Activated CD8-positive, alpha-beta T cell treated with anti-CD3 and anti-CD28 coated beads, Interleukin-2, amount 10 ng/mL, durations not matched to agents 7 days and 5 days (primary cell): ENCODE measurements at regions not wholly inside any gene's neighbourhood (a gene's known extent, or its start where the extent isn't known, plus 50 kb on each side); places are given as distances from the start of the nearest gene placed in this dataset.
A peak's percentile ranks its signal among the peaks of the same experiment; 100 is the strongest.
"Not testable (repeated sequence)": the region's sequence is repeated elsewhere in the genome, so short reads cannot be mapped to it uniquely, and the experiment has no call there.

Source experiments
- ATAC-seq: fragments of 150-1000 bp; cut with Tn5 transposase; one replicate; pipeline ENCODE4 v1.10.0; 2021; ENCODE audit warnings: moderate library complexity
- CTCF ChIA-PET: fragments of 350-600 bp; sonication (Branson Sonifier 250); formaldehyde crosslinking; loops from one replicate; lab custom pipeline; 2021; ENCODE audit warnings: antibody characterized with exemption; lab: Charles Lee
- POLR2A ChIA-PET: fragments of 350-600 bp; sonication (Branson Sonifier 250); formaldehyde crosslinking; loops from one replicate; lab custom pipeline; 2021; ENCODE audit warnings: antibody characterized with exemption; lab: Charles Lee
- DNase-seq: peaks from one replicate; pipeline ENCODE4 v3.0.0-alpha.2; 2020
- H3K27ac Mint-ChIP-seq: one replicate; pipeline ENCODE4 v1.8.0; 2021; ENCODE audit warnings: mild to moderate bottlenecking, mixed read lengths
- H3K27me3 Mint-ChIP-seq: one replicate; pipeline ENCODE4 v1.8.0; 2021; ENCODE audit warnings: low read depth, mixed read lengths
- H3K36me3 Mint-ChIP-seq: one replicate; pipeline ENCODE4 v1.8.0; 2021; ENCODE audit warnings: low read depth, mixed read lengths
- H3K4me1 Mint-ChIP-seq: one replicate; pipeline ENCODE4 v1.8.0; 2021; ENCODE audit warnings: low read depth, mixed read lengths
- H3K4me3 Mint-ChIP-seq: one replicate; pipeline ENCODE4 v1.8.0; 2021; ENCODE audit warnings: mild to moderate bottlenecking, mixed read lengths
- H3K9me3 Mint-ChIP-seq: one replicate; pipeline ENCODE4 v1.8.0; 2022; ENCODE audit warnings: mixed read lengths; ENCODE audit not compliant: insufficient read depth

DNA sequence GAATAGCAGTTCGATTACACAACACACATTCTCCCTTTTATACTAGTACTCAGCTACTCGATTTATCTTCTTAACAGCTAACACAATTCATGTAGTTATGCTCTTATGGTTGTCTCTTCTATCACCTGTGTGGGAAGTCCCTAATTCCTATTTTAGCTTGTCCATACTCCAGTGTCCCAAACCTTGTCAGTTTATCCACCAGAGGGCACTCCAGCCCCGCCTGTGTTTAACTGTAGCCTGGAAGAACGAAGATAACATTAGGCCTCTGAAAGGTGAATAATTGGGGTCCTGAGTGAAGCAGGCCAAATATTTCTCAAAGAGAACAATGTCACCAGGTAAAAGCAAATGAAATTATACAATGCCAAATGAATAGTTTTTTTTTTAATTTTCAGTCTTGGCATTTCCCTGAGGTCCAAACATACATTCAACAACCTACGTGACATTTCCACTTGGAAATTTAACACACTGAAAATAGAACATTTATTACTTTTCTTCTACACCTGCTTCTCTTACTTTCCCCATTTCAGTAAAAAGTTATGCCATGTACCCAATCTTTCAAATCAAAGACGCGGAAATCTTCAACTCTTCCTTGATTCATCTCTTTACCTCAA lies 560.7 kb downstream of the HTR1A start:
- H3K27me3 Mint-ChIP-seq: no peaks in the 10 kb centered on the region
- POLR2A ChIA-PET: no interaction called here
- ATAC-seq (no peak), DNase-seq (peak; percentile 37)
- H3K4me3 Mint-ChIP-seq: no peak overlapping the region
- H3K9me3 Mint-ChIP-seq: no peaks in the 10 kb centered on the region
- H3K36me3 Mint-ChIP-seq: no peaks in the 10 kb centered on the region
- H3K4me1 Mint-ChIP-seq: no peaks in the 10 kb centered on the region
- no peak overlapping the region for H3K27ac Mint-ChIP-seq
- CTCF ChIA-PET: no interaction called here

DNA sequence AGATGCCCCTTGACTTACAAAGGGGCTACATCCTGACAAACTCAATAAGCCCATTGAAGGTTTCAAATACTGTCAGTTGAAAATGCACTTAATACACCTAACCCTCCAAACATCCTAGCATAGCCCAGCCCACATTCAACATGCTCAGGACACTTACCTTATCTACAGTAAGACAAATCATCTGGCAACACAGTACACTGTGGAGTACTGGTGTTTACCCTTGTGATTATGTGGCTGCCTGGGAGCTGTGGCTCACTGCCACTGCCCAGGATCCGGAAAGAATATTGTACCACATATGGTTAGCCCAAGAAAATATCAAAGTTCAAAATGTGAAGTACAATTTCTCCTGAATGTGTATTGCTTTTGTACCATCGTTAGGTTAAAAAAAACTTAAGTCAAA lies 562.2 kb downstream of the HTR1A start:
- H3K9me3 Mint-ChIP-seq: no peaks in the 10 kb centered on the region
- CTCF ChIA-PET: interaction anchor here (1.1 kb wide), 1 partner anchor 563 kb away, joined by 3 read pairs; no protein-coding TSS in a partner anchor

DNA sequence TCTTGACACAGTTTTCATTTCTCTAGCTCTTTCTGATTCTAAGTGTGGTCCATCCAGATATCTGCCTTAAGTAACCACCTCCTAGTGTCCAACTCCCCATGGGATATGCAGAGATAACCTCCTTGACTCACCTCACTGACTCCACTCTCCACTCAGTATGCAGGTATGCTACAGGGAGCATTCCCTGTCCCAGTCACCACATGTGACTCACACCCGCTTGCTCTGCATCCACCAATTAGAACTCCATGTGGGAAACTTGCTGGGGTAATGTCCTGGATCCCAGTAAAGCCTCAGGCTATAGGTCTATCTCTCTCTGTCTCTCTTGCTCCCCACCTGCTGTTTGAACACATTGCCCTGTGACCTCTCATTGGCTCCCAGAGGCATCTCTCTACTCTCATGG lies 563.9 kb downstream of the HTR1A start:
- DNase-seq (no peak), ATAC-seq (no peak)
- H3K36me3 Mint-ChIP-seq: no peaks in the 10 kb centered on the region
- H3K27ac Mint-ChIP-seq: no peak overlapping the region
- H3K27me3 Mint-ChIP-seq: no peaks in the 10 kb centered on the region
- no peak overlapping the region for H3K4me3 Mint-ChIP-seq
- no peaks in the 10 kb centered on the region for H3K9me3 Mint-ChIP-seq
- CTCF ChIA-PET: no interaction called here
- POLR2A ChIA-PET: no interaction called here
- H3K4me1 Mint-ChIP-seq: no peaks in the 10 kb centered on the region

More for the DNA sequence above, 562.2 kb downstream of the HTR1A start:
- no peaks in the 10 kb centered on the region for H3K4me1 Mint-ChIP-seq
- no peak for ATAC-seq
- POLR2A ChIA-PET: no interaction called here
- H3K27ac Mint-ChIP-seq: no peak overlapping the region
- no peak overlapping the region for H3K4me3 Mint-ChIP-seq
- no peaks in the 10 kb centered on the region for H3K27me3 Mint-ChIP-seq
- H3K36me3 Mint-ChIP-seq: no peaks in the 10 kb centered on the region
- no peak for DNase-seq

DNA sequence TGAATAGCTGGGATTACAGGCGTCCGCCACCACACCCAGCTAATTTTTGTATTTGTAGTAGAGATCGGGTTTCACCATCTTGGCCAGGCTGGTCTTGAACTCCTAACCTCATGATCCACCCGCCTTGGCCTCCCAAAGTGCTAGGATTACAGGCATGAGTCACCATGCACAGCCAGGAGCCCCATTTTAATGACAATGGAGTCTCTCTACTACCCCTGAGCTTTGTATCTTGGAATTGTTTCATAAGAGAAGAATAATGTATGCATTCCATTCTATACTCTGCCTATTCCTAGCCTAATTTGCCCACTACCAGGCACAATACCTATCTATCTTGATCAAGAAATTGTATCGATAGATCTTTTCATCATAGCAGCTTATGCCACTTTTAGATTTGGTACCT lies 574.1 kb downstream of the HTR1A start:
- H3K36me3 Mint-ChIP-seq, H3K27ac Mint-ChIP-seq, DNase-seq, POLR2A ChIA-PET, CTCF ChIA-PET, H3K4me1 Mint-ChIP-seq, H3K27me3 Mint-ChIP-seq, ATAC-seq, H3K4me3 Mint-ChIP-seq: not testable (repeated sequence)
- H3K9me3 Mint-ChIP-seq: peaks cover 11% of the 10 kb centered on the region

DNA sequence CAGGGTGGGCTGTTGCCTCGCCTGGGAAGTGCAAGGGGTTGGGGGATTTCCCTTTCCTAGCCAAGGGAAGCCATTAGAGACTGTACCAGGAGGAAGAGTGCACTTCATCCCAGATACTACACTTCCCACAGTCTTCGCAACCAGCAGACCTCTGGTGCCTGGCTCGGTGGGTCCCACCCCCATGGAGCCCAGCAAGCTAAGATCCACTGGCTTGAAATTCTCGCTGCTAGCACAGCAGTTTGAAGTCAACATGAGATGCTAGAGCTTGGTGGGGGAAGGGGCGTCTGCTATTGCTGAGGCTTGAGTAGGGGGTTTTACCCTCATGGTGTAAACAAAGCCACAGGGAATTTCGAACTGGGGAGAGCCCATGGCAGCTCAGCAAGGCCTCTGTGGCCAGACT lies 586.4 kb downstream of the HTR1A start:
- POLR2A ChIA-PET: no interaction called here
- CTCF ChIA-PET: no interaction called here
- H3K27ac Mint-ChIP-seq: no peak overlapping the region
- no peaks in the 10 kb centered on the region for H3K36me3 Mint-ChIP-seq
- no peaks in the 10 kb centered on the region for H3K27me3 Mint-ChIP-seq
- DNase-seq (no peak), ATAC-seq (no peak)
- no peaks in the 10 kb centered on the region for H3K9me3 Mint-ChIP-seq
- no peaks in the 10 kb centered on the region for H3K4me1 Mint-ChIP-seq
- H3K4me3 Mint-ChIP-seq: no peak overlapping the region

DNA sequence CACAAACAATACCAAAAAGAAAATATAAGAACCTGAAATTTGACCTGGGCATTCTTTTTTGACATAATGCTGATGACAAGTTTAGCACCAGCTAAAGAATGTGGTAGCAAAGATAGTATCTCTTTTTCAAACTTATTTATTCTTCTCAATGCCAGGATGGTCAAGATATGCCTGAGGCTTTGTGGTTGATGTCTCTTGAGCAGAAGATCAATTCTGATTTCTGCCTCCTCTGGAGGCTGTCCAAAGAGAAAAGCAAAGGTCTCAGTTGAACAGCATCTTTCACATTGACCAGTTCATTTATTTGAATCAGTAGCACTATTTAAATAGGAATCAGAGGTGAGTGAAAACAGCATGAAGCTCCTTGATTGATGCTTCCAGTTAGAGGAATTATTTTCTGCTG lies 588.2 kb downstream of the HTR1A start:
- Mint-ChIP-seq H3K9me3 (no peaks in the 10 kb centered on the region), H3K4me1 (no peaks in the 10 kb centered on the region), H3K36me3 (no peaks in the 10 kb centered on the region), H3K27ac (no peak overlapping the region), H3K27me3 (no peaks in the 10 kb centered on the region), H3K4me3 (no peak overlapping the region)
- ATAC-seq: no peak
- DNase-seq: no peak
- CTCF ChIA-PET: no interaction called here
- POLR2A ChIA-PET: no interaction called here

DNA sequence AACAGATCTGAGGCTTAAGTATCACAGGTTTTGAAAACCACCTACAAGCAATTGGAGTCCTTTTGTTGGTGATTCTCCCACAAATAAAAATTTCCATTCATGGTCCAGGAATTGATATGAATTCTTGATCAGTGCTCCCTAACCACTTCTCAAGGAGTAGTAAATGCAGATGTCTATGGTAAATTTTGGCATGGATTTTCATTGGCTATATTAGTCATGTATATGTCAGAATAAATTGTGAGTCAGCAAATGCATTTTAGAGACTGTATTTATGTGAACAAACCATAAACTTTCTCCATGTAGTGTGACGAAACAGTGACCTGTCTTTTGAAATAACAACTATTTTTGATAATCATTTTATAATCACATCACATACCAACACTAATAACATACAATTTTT lies 611.1 kb downstream of the HTR1A start:
- ChIA-PET CTCF (no interaction called here), POLR2A (no interaction called here)
- no peak for ATAC-seq
- no peak overlapping the region for H3K4me3 Mint-ChIP-seq
- no peaks in the 10 kb centered on the region for H3K27me3 Mint-ChIP-seq
- H3K4me1 Mint-ChIP-seq: no peaks in the 10 kb centered on the region
- no peaks in the 10 kb centered on the region for H3K36me3 Mint-ChIP-seq
- DNase-seq: no peak
- peaks cover 6% of the 10 kb centered on the region for H3K9me3 Mint-ChIP-seq
- H3K27ac Mint-ChIP-seq: no peak overlapping the region

DNA sequence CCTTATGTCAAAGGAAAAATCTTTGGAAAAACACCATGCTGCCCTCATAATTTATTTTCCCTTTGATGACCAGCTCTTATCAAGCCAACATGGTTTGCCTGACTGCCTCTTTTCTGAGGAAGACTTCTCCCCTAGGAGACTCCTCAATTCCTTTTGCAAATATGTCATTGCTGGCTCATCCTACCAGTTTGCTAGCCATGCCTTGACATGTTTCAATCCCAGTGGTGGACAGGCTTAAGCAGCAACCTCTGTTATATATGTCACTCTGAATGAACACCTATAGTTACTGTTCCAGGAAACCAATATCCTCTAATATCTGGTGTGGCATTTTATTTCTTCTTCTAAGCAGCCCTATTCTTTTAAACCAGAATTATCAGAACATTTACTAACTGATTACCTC lies 615.8 kb downstream of the HTR1A start:
- Mint-ChIP-seq H3K9me3 (peaks cover 4% of the 10 kb centered on the region), H3K4me3 (no peak overlapping the region), H3K4me1 (no peaks in the 10 kb centered on the region), H3K27ac (no peak overlapping the region), H3K27me3 (no peaks in the 10 kb centered on the region), H3K36me3 (no peaks in the 10 kb centered on the region)
- no peak for ATAC-seq
- no peak for DNase-seq
- POLR2A ChIA-PET: no interaction called here
- CTCF ChIA-PET: interaction anchor here (1.1 kb wide), 1 partner anchor 20 kb away, joined by 3 read pairs; no protein-coding TSS in a partner anchor

DNA sequence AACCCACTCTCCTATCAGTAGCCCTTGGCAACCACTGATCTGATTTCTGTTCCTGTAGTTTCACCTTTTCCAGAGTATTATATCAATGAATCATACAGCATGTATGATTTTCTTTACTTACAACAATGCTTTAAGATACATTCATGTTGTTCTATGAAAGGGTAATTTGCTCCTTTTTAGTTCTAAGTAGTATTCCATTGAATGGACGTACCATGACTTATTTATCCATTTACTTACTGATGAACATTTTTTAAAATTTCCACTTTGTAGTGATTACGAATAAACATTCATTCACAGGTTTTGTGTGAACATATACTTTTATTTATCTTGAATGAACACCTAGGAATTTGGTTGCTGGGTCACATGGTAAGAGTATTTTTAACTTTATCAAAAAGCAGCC lies 620.8 kb downstream of the HTR1A start:
- Mint-ChIP-seq H3K27me3 (no peaks in the 10 kb centered on the region), H3K9me3 (peaks cover under 1% of the 10 kb centered on the region), H3K4me3 (no peak overlapping the region), H3K4me1 (no peaks in the 10 kb centered on the region), H3K36me3 (no peaks in the 10 kb centered on the region), H3K27ac (no peak overlapping the region)
- ChIA-PET CTCF (no interaction called here), POLR2A (no interaction called here)
- no peak for DNase-seq
- ATAC-seq: no peak

DNA sequence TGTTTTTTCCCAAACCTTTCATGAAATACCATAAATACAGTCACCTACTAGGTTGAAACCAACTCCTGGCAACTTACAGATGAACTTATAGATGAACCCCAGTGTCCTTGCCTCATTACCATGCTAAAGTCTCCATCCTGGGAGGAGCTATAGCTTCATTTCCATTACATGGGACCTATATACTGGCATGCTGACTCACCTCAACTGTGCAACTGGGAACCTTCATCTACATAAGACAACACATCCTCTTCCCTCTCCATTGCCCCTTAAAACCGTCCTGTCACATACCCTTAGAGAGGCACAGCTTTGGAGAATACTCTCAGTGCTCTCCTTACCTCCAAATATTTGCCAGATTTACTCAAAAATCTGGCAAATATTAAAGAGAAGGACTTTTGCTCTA lies 638.3 kb downstream of the HTR1A start:
- ATAC-seq (no peak), DNase-seq (no peak)
- no peak overlapping the region for H3K4me3 Mint-ChIP-seq
- no peak overlapping the region for H3K27ac Mint-ChIP-seq
- ChIA-PET CTCF (no interaction called here), POLR2A (interaction anchor here (0.6 kb wide), 1 partner anchor 18 kb away, joined by 4 read pairs; no protein-coding TSS in a partner anchor)
- no peaks in the 10 kb centered on the region for H3K4me1 Mint-ChIP-seq
- no peaks in the 10 kb centered on the region for H3K36me3 Mint-ChIP-seq
- H3K27me3 Mint-ChIP-seq: no peaks in the 10 kb centered on the region
- no peaks in the 10 kb centered on the region for H3K9me3 Mint-ChIP-seq

DNA sequence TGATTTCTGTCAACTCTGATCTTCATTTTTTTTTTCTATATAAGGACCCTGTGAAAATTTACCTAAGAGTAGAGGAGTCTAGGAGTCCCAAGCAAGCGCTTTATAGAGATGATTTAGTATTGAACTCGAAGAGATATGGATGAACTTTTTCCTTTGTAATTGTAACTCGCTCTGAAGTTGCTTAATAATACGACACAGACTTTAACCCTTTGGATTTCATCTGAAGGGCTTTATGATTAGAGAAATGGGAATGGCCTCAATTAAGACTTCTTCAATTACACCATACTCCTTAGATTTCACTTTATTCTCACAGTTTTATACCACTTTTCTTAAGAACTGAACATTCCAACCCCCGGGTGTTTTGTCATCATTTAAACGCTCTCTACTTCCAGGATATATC lies 647.7 kb downstream of the HTR1A start:
- DNase-seq: no peak
- no peak overlapping the region for H3K4me3 Mint-ChIP-seq
- POLR2A ChIA-PET: no interaction called here
- H3K36me3 Mint-ChIP-seq: no peaks in the 10 kb centered on the region
- CTCF ChIA-PET: no interaction called here
- H3K27ac Mint-ChIP-seq: no peak overlapping the region
- H3K27me3 Mint-ChIP-seq: no peaks in the 10 kb centered on the region
- ATAC-seq: no peak
- no peaks in the 10 kb centered on the region for H3K9me3 Mint-ChIP-seq
- H3K4me1 Mint-ChIP-seq: no peaks in the 10 kb centered on the region

DNA sequence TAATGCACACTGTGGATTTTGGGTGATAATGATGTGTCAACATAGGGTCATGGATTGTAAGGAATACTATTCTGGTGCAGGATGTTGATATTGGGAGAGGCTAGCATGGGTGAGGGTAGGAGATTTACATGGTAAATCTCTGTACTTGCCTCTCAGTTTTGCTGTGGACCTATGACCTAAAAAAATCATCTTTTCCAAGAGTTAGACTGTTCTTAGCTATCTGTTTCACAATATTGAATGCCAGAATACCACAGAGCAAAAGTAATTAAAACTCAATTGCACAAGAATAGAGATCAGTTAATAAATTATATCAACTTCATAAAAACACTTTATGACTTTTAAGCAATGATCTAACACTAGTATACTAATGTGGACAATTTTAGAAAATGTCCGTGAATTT lies 651.6 kb downstream of the HTR1A start:
- DNase-seq: no peak
- Mint-ChIP-seq H3K4me3 (no peak overlapping the region), H3K27ac (no peak overlapping the region), H3K4me1 (no peaks in the 10 kb centered on the region), H3K27me3 (no peaks in the 10 kb centered on the region), H3K9me3 (peaks cover 8% of the 10 kb centered on the region), H3K36me3 (no peaks in the 10 kb centered on the region)
- ATAC-seq: no peak
- ChIA-PET CTCF (no interaction called here), POLR2A (no interaction called here)

DNA sequence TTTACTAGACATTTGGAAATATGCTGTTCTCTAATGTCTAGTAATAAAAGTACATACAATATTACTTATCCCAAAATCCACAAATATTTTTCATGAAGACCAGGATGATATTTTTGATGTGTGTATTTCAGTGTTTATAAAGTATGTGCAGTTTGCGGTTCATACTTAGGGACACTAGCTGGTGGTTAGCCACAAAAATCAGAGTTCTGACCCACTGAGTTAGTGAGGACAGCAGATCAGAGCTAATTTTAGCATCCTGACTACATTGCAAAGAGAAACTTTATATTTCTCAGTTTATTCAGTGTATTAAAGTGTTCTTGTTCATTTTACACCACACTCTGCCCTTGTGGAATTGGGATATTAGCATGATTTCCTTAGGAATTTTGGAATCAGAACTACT lies 655.3 kb downstream of the HTR1A start:
- ATAC-seq (no peak), DNase-seq (no peak)
- no peaks in the 10 kb centered on the region for H3K36me3 Mint-ChIP-seq
- no peak overlapping the region for H3K4me3 Mint-ChIP-seq
- CTCF ChIA-PET: no interaction called here
- H3K27ac Mint-ChIP-seq: no peak overlapping the region
- POLR2A ChIA-PET: no interaction called here
- no peaks in the 10 kb centered on the region for H3K4me1 Mint-ChIP-seq
- H3K9me3 Mint-ChIP-seq: peaks cover 17% of the 10 kb centered on the region
- H3K27me3 Mint-ChIP-seq: no peaks in the 10 kb centered on the region
